AG20443 (cell line): ENCODE measurements at regions not wholly inside any gene's neighbourhood (a gene's known extent, or its start where the extent isn't known, plus 50 kb on each side); places are given as distances from the start of the nearest gene placed in this dataset.
"Not testable (repeated sequence)": the region's sequence is repeated elsewhere in the genome, so short reads cannot be mapped to it uniquely, and the experiment has no call there.

ENCODE experiments used
- DNase-seq: peaks from one replicate; pipeline ENCODE4 v3.0.0; 2012; ENCODE audit warnings: low spot score, mixed read lengths

- no peak for DNase-seq
These were observed 50.9 kb upstream of the PDE1A start for GRCh38 chr2:182477774-182478173.

DNA sequence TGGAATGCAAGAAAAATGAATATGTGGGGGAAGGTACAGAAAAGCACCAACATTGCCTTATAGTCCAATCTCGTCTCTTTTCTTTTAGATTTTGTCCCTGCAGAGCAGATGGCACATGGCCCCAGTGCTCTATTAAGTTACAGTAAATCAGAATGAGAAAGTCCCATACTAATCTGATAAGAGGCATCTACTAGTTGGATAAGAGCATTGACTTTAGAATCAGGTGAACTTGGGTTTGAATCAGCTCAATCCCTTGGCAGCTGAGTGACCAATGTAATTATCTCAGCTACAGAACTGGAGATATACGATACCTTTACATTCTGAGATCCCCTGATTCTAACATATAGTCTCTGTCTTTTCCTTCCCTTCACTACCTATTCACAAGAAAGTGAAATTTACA is 54.8 kb upstream of the PDE1A start:
- DNase-seq = no peak

DNA sequence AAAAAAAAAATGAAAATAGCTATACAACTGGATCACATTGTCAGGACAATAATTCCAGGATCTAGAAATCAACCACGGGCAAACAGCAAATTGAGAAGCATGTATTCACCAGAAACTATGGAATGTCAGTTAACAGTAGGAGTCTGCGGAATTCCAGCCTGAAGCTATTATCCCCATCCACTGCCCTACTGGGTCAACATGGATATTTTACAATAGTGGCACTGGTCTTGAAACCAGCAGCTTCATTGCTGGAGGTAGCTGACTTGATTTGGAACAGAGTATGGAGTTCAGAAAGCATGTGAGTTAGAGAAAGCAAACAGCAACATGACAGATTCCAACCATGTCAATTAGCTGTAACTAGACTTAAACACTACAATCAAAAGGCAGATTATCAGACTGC is 55.7 kb upstream of the PDE1A start:
- DNase-seq = no peak

GRCh38 chr2:182496596-182496995 is 69.8 kb upstream of the PDE1A start:
- DNase-seq = no peak

- no peak for DNase-seq
These were observed 73.1 kb upstream of the PDE1A start for GRCh38 chr2:182499706-182500470.

GRCh38 chr2:182503886-182504285 is 77.0 kb upstream of the PDE1A start:
- no peak for DNase-seq

DNA sequence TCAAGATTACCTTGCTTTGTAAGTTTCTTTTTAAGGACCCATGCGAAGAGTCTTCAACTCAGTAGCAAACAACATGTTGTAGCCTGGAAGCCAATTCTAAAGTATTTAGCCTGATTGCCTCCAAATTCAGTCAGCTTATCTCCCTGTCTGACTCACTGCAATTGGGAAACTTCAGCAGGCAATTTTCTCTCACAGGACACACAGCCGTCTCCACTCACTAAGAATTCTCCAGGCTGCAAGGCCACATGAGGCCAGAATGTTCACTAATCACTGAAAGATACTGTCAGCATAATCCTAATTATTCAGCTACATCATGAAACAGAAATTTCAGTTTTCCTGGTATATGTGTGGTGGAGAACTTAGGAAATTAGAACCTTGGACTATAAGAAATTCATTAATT is 78.1 kb upstream of the PDE1A start:
- peak; percentile 66 for DNase-seq

GRCh38 chr2:182506606-182507005 is 79.8 kb upstream of the PDE1A start:
- DNase-seq = no peak

- not testable (repeated sequence) for DNase-seq
These were observed 81.7 kb upstream of the PDE1A start for GRCh38 chr2:182508583-182508982.

- DNase-seq = no peak
These were observed 82.4 kb upstream of the PDE1A start for GRCh38 chr2:182509216-182509615.

DNA sequence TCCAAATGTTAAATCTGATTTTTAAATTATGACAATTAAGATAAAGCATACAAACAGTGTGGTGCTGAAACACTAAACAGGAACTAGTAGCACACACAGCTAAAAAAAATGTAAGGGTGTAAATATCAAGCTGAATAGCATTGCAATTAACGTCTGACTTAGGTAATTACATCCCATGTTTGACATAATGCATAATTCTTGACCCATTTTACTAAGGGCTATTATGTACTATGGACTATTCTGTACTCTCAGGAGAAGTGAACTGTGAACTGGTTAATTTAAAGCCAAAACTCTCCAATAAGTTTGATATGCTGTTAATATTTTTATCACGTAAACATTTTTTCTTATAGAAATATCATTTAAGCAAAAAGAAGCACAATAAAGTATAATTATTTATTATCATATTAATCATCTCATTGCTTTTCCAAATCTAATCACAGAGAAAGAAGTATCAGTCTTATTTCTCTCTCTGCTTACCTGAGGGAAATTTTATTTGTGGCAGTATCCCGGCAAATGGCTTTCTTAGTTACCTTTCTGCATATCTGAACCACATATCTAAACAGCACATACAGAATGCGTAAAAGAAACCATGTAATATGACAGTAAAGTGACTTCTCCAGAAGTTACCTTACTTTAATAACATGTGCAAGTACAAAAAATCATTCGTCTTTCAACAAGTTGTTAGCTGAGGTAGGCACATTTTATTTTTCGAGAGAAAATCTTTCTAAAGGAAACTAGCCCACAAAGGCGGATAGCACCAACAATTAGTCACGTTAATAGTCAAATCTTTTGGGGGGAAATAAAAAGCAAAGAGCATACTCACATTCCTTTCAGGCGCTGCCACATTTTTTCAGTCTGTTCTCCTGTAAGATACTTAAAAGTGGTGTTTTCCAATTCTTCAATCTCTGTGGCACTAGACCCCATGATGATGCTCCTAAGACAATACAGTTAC is 94.9 kb upstream of the PDE1A start:
- no peak for DNase-seq

DNA sequence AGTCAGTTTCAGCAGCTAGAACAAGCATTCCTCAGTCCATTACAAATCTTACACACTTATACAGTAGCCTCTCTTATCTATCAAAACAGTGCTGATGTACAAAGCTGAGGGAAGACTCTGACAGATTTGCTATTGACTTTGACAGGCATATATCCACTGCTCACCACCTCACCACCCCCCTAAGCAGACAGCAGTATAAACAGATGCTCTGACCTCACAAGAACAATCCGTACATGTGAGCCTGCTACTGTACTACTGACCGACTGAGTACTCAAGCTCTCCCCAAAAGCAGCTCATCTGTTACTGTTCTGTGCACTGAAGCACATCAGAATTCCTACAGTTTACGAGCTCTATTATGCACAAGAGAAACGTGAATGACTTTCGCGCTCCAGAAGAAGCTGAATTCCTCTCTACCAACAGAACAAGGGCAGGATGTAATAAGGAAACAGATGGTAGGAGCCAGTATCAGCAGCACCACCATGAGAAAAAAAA is 95.6 kb upstream of the PDE1A start:
- peak; percentile 9 for DNase-seq

- DNase-seq = no peak
These were observed 96.2 kb upstream of the PDE1A start for GRCh38 chr2:182522972-182523473.

DNA sequence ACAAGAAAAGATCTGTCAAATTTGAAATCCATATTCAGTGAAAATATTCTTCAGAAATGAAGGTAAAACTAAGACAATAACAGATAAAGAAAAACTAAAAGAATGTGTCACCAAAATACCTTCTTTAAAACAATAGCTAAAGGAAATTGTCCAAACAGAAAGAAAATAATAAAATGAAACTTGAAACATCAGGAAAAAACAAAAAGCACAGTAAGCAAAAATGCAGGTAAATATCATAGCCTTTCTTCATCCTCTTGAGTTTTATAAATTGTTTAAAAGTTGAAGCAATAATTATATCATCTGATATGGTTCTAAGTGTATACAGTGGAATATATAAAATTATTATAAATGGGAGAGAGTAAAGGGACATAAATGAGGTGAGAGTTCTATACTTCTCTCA is 103.8 kb upstream of the PDE1A start:
- DNase-seq = no peak

DNA sequence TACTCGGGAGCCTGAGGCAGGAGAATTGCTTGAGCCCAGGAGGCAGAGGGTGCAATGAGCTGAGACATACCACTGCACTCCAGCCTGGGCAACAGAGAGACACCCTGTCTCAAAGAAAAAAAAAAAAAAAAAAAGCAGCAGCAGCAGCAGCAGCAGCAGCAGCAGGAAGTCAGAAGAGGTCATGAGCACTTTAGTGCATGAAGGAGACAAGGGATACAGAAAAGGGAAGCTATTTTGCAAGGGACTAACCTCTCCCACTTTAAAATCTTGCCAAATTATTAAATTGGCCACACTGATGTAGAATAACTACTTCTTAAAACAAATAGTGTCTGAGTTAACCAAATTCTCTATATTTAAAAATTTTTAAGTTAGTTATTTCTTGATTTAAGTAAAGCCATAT is 113.4 kb upstream of the PDE1A start:
- no peak for DNase-seq

- no peak for DNase-seq
These were observed 114.4 kb upstream of the PDE1A start for GRCh38 chr2:182541268-182541667.

- DNase-seq = peak; percentile 22
These were observed 115.8 kb upstream of the PDE1A start for GRCh38 chr2:182542501-182543258.

GRCh38 chr2:182543741-182544525 is 117.1 kb upstream of the PDE1A start:
- DNase-seq = no peak

GRCh38 chr2:182545420-182546167 is 118.8 kb upstream of the PDE1A start:
- DNase-seq = no peak
